ENCODE measurements at regions not wholly inside any gene's neighbourhood (a gene's known extent, or its start where the extent isn't known, plus 50 kb on each side); places are given as distances from the start of the nearest gene placed in this dataset.

DNA sequence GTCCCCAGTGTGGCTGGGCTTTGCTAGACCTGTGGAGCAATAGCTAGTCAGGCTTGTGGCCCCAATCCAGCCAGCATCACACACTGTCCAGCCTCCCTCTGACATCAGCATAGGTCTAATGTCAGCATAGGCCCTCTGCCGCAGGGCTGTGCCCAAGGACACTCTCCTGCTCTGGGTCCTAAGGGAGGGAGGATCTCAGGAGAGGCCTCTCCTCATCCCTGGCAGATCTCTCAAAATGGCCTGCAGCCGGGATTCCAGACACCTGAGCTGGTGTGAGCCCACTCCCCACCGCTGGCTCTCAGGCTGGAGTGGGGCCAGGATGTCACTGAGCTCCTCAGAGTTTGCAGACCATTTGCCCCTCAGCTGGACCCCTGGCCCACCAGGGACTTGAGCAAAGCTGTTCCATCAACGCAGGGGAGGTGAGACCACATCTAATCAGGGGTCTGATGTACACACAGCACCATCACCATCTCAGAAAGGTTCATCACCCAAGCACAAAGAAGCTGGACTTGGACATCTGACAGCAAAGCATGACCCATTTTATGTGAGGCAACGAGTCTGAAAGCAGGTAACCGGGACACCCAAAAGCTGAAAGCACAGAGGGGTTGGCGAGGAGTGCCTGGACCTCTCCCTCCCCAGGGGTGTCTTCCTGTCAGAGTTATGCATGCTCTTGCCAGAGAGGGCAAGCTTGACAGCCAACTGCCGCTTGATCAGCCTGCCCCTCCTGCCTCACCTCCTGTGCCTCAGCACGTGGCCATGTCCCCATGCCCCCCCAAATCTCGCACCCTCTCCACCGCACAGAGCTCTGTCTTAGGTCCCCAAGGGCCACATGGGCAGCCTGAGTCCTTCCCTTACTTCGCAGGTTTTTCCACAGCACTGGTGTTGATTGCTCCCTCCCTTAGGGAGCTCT is 69.7 kb upstream of the SEPTIN5 start:
- TF ChIP-seq CTCF (IDR thresholded peaks at IDR 0.05; ENCODE audit: unreplicated experiment): no peak
- Mint-ChIP-seq H3K4me1 (ENCODE audit: low read depth, unreplicated experiment) (no peaks in the 10 kb centered on the region), H3K4me3 (ENCODE audit: low read depth, unreplicated experiment) (no peak overlapping the region), H3K27me3 (ENCODE audit: unreplicated experiment) (peaks cover 52% of the 10 kb centered on the region), H3K9me3 (ENCODE audit: low read depth, unreplicated experiment) (peaks cover 3% of the 10 kb centered on the region), H3K27ac (ENCODE audit: unreplicated experiment) (no peak overlapping the region), H3K36me3 (ENCODE audit: insufficient read depth, unreplicated experiment) (no peaks in the 10 kb centered on the region)
- no peak for DNase-seq
- BruUV-seq (replicated peaks): no TSS peak
- CTCF ChIA-PET: interaction anchor here (0.5 to 1.2 kb wide), 3 partner anchors 14 to 632 kb away, joined by 3 to 5 read pairs (median 4); no protein-coding TSS in a partner anchor
- intact Hi-C loops (cut with micrococcal nuclease; ENCODE audit: unreplicated experiment): no loop called here

- no peaks in the 10 kb centered on the region for H3K36me3 Mint-ChIP-seq (ENCODE audit: insufficient read depth, unreplicated experiment)
- H3K27me3 Mint-ChIP-seq (ENCODE audit: unreplicated experiment): peaks cover 52% of the 10 kb centered on the region
- H3K9me3 Mint-ChIP-seq (ENCODE audit: low read depth, unreplicated experiment): peaks cover 3% of the 10 kb centered on the region
- TF ChIP-seq CTCF (IDR thresholded peaks at IDR 0.05; ENCODE audit: unreplicated experiment): no peak
- no peaks in the 10 kb centered on the region for H3K4me1 Mint-ChIP-seq (ENCODE audit: low read depth, unreplicated experiment)
- CTCF ChIA-PET: interaction anchor here (0.6 to 1.2 kb wide), 2 partner anchors 15 to 85 kb away, joined by 3 to 5 read pairs; no protein-coding TSS in a partner anchor
- H3K4me3 Mint-ChIP-seq (ENCODE audit: low read depth, unreplicated experiment): no peak overlapping the region
- BruUV-seq (replicated peaks): no TSS peak
- no peak overlapping the region for H3K27ac Mint-ChIP-seq (ENCODE audit: unreplicated experiment)
- intact Hi-C loops (cut with micrococcal nuclease; ENCODE audit: unreplicated experiment): no loop called here
- DNase-seq: no peak
These were observed 68.9 kb upstream of the SEPTIN5 start for GRCh38 chr22:19645391-19645790.

- no peak for TF ChIP-seq CTCF (IDR thresholded peaks at IDR 0.05; ENCODE audit: unreplicated experiment)
- Mint-ChIP-seq H3K36me3 (ENCODE audit: insufficient read depth, unreplicated experiment) (no peaks in the 10 kb centered on the region), H3K9me3 (ENCODE audit: low read depth, unreplicated experiment) (peaks cover 3% of the 10 kb centered on the region), H3K27me3 (ENCODE audit: unreplicated experiment) (peaks cover 52% of the 10 kb centered on the region), H3K27ac (ENCODE audit: unreplicated experiment) (no peak overlapping the region), H3K4me3 (ENCODE audit: low read depth, unreplicated experiment) (no peak overlapping the region), H3K4me1 (ENCODE audit: low read depth, unreplicated experiment) (no peaks in the 10 kb centered on the region)
- intact Hi-C loops (cut with micrococcal nuclease; ENCODE audit: unreplicated experiment): no loop called here
- CTCF ChIA-PET: no interaction called here
- BruUV-seq (replicated peaks): no TSS peak
- no peak for DNase-seq
These were observed 68.4 kb upstream of the SEPTIN5 start for GRCh38 chr22:19645905-19646304.

DNA sequence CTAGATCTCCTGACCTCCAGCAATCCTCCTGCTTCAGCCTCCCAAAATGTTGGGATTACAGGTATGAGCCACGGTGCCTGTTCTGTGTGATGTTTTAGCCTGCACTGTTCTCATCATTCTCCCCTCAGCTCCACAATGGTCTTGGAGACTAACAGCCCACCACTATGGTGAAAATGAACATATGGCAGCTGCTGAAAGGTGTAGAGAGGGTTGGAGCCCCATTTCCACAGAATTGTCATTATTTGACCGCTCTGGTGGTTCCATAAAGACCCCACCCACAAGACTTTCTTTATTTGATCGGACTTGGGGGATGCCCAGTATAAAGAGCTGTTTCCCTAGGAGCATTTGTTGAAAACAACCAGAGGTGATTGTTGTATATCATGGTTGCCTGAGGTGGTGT is 67.9 kb upstream of the SEPTIN5 start:
- TF ChIP-seq CTCF (IDR thresholded peaks at IDR 0.05; ENCODE audit: unreplicated experiment): no peak
- Mint-ChIP-seq H3K4me3 (ENCODE audit: low read depth, unreplicated experiment) (no peak overlapping the region), H3K27ac (ENCODE audit: unreplicated experiment) (no peak overlapping the region), H3K9me3 (ENCODE audit: low read depth, unreplicated experiment) (peaks cover 3% of the 10 kb centered on the region), H3K36me3 (ENCODE audit: insufficient read depth, unreplicated experiment) (no peaks in the 10 kb centered on the region), H3K27me3 (ENCODE audit: unreplicated experiment) (peaks cover 52% of the 10 kb centered on the region), H3K4me1 (ENCODE audit: low read depth, unreplicated experiment) (no peaks in the 10 kb centered on the region)
- no peak for DNase-seq
- CTCF ChIA-PET: interaction anchor here (0.5 kb wide), 1 partner anchor 25 kb away, joined by 3 read pairs; no protein-coding TSS in a partner anchor
- no TSS peak for BruUV-seq (replicated peaks)
- intact Hi-C loops (cut with micrococcal nuclease; ENCODE audit: unreplicated experiment): no loop called here

All from Calu3 (cell line).